Glutamatergic neuron (in vitro differentiated cells): ENCODE measurements at regions not wholly inside any gene's neighbourhood (a gene's known extent, or its start where the extent isn't known, plus 50 kb on each side); places are given as distances from the start of the nearest gene placed in this dataset.

Source experiments
- DNase-seq: peaks from one replicate; pipeline ENCODE4 v3.0.0; 2022
- H3K27ac Mint-ChIP-seq: one replicate; pipeline ENCODE4 v1.8.0; 2020; ENCODE audit warnings: mild to moderate bottlenecking, mixed read lengths, inconsistent platforms; ENCODE audit not compliant: unreplicated experiment
- H3K27me3 Mint-ChIP-seq: one replicate; pipeline ENCODE4 v1.8.0; 2020; ENCODE audit warnings: mild to moderate bottlenecking, moderate library complexity, mixed read lengths, inconsistent platforms; ENCODE audit not compliant: unreplicated experiment
- H3K36me3 Mint-ChIP-seq: one replicate; pipeline ENCODE4 v1.8.0; 2020; ENCODE audit warnings: mild to moderate bottlenecking, mixed read lengths, inconsistent platforms; ENCODE audit not compliant: unreplicated experiment
- H3K4me1 Mint-ChIP-seq: one replicate; pipeline ENCODE4 v1.8.0; 2020; ENCODE audit warnings: mild to moderate bottlenecking, low read depth, mixed read lengths, inconsistent platforms; ENCODE audit not compliant: unreplicated experiment
- H3K4me3 Mint-ChIP-seq: one replicate; pipeline ENCODE4 v1.8.0; 2020; ENCODE audit warnings: mild to moderate bottlenecking, mixed read lengths, inconsistent platforms; ENCODE audit not compliant: unreplicated experiment
- H3K9me3 Mint-ChIP-seq: one replicate; pipeline ENCODE4 v1.8.0; 2020; ENCODE audit warnings: mild to moderate bottlenecking, moderate library complexity, mixed read lengths, inconsistent platforms; ENCODE audit not compliant: unreplicated experiment
- CTCF ChIP-seq: fragments of 200-600 bp; sonication (generic); IDR thresholded peaks from one replicate; pipeline ENCODE4 v1.5.0; 2021; ENCODE audit not compliant: partially characterized antibody, unreplicated experiment

GRCh38 chr18:11261486-11261885 is 112.1 kb upstream of the PIEZO2 start:
- TF ChIP-seq CTCF, result no peak
- H3K27ac Mint-ChIP-seq, result no peak overlapping the region

GRCh38 chr18:11260961-11261461 is 111.6 kb upstream of the PIEZO2 start:
- Mint-ChIP-seq H3K27ac (no peak overlapping the region), H3K4me3 (no peak overlapping the region), H3K36me3 (peaks cover 8% of the 10 kb centered on the region), H3K27me3 (no peaks in the 10 kb centered on the region), H3K4me1 (peaks cover 19% of the 10 kb centered on the region), H3K9me3 (peaks cover 3% of the 10 kb centered on the region)
- DNase-seq, result no peak
- TF ChIP-seq CTCF, result no peak

More at GRCh38 chr18:11261486-11261885, 112.1 kb upstream of the PIEZO2 start:
- Mint-ChIP-seq H3K4me3 (no peak overlapping the region), H3K4me1 (peaks cover 19% of the 10 kb centered on the region), H3K9me3 (peaks cover 3% of the 10 kb centered on the region), H3K36me3 (peaks cover 8% of the 10 kb centered on the region), H3K27me3 (no peaks in the 10 kb centered on the region)
- peak; percentile 25 for DNase-seq

GRCh38 chr18:11259469-11260150 is 110.2 kb upstream of the PIEZO2 start:
- H3K9me3 Mint-ChIP-seq, result peaks cover 3% of the 10 kb centered on the region

GRCh38 chr18:11258039-11258610 is 108.8 kb upstream of the PIEZO2 start:
- no peak for DNase-seq
- no peaks in the 10 kb centered on the region for H3K36me3 Mint-ChIP-seq
- peaks cover 19% of the 10 kb centered on the region for H3K4me1 Mint-ChIP-seq
- no peaks in the 10 kb centered on the region for H3K27me3 Mint-ChIP-seq
- no peak overlapping the region for H3K27ac Mint-ChIP-seq
- no peaks in the 10 kb centered on the region for H3K9me3 Mint-ChIP-seq
- no peak overlapping the region for H3K4me3 Mint-ChIP-seq
- TF ChIP-seq CTCF, result no peak

More at GRCh38 chr18:11259469-11260150, 110.2 kb upstream of the PIEZO2 start:
- Mint-ChIP-seq H3K4me3 (no peak overlapping the region), H3K4me1 (peaks cover 19% of the 10 kb centered on the region), H3K27ac (peak overlapping the region; percentile 12), H3K27me3 (no peaks in the 10 kb centered on the region), H3K36me3 (peaks cover 8% of the 10 kb centered on the region)
- no peak for DNase-seq
- no peak for TF ChIP-seq CTCF

- Mint-ChIP-seq H3K9me3 (no peaks in the 10 kb centered on the region), H3K36me3 (no peaks in the 10 kb centered on the region), H3K27me3 (no peaks in the 10 kb centered on the region), H3K27ac (no peak overlapping the region), H3K4me1 (peaks cover 11% of the 10 kb centered on the region), H3K4me3 (no peak overlapping the region)
- DNase-seq, result no peak
- TF ChIP-seq CTCF, result no peak
Observed at GRCh38 chr18:11256251-11256650, 106.9 kb upstream of the PIEZO2 start.
